Psoas muscle (tissue), 7 donors: ENCODE measurements at regions not wholly inside any gene's neighbourhood (a gene's known extent, or its start where the extent isn't known, plus 50 kb on each side); places are given as distances from the start of the nearest gene placed in this dataset.

Source experiments
- ATAC-seq, 4 donors: fragments of 200-7000 bp; cut with Tn5 transposase; one replicate each; pipeline ENCODE4 v1.9.1; 2020; ENCODE audit warnings: moderate library complexity in 3 of 4, mild to moderate bottlenecking in 2 of 4
- DNase-seq, 2 donors: peaks; one replicate each; pipeline ENCODE4 v3.0.0-alpha.2; 2020
- H3K27ac ChIP-seq: fragments of 200-600 bp; one replicate; pipeline ENCODE4 v1.8.0; 2022
- H3K27me3 ChIP-seq, 3 donors: fragments of 200-600 bp in 1 of 3; one replicate each; pipeline versions ENCODE4 v1.6.1 to v1.8.0; 2013 to 2022; ENCODE audit warnings: low read length in 2 of 3, mild to moderate bottlenecking in 2 of 3, moderate library complexity in 1 of 3; ENCODE audit not compliant: insufficient read depth in 3 of 3
- H3K36me3 ChIP-seq, 2 donors: fragments of 200-600 bp in 1 of 2; one replicate each; pipeline versions ENCODE4 v1.6.1 to v1.8.0; 2013 to 2022; ENCODE audit warnings: low read depth in 1 of 2, mild to moderate bottlenecking in 1 of 2, moderate library complexity in 1 of 2; ENCODE audit not compliant: insufficient read depth in 1 of 2
- H3K4me1 ChIP-seq: fragments of 200-600 bp; one replicate; pipeline ENCODE4 v1.8.0; 2022
- H3K4me3 ChIP-seq: fragments of 200-600 bp; one replicate; pipeline ENCODE4 v1.8.0; 2022; ENCODE audit warnings: mild to moderate bottlenecking
- H3K9me3 ChIP-seq: fragments of 200-600 bp; one replicate; pipeline ENCODE4 v1.8.0; 2022
- WGBS, 3 donors: extraction: QIAGEN DNeasy Blood & Tissue Kit; methylation state at CpG; one replicate each; pipeline versions ENCODE4 v1.1.6 to v1.1.7; 2013; 5-methylcytosine and 5-hydroxymethylcytosine counted together
- intact Hi-C, 2 donors: fragments of 100-400 bp; cut with DNase I; formaldehyde crosslinking; loops; one replicate each; pipeline versions ENCODE4 v1.11.0 to v1.14.2; 2022
- TF ChIP-seq, protein P1 (sequence below): fragments of 200-600 bp; IDR thresholded peaks from one replicate; pipeline ENCODE4 v1.8.0; 2022; ENCODE audit warnings: antibody characterized with exemption
- donor health status: healthy with polysubstance abuse.
- donor health status: DM: no; HTN: no; CAD: no; lungs with moderate emphysema.
- donor health status: Bipolar disorder and iron deficiency.
- donor health status: healthy.
- donor health status: DM: yes; HTN: yes; CAD: no.
- donor health status: DM: no; HTN: no; CAD: no.
- donor health status: DM: yes; HTN: yes; CAD: no.

DNA sequence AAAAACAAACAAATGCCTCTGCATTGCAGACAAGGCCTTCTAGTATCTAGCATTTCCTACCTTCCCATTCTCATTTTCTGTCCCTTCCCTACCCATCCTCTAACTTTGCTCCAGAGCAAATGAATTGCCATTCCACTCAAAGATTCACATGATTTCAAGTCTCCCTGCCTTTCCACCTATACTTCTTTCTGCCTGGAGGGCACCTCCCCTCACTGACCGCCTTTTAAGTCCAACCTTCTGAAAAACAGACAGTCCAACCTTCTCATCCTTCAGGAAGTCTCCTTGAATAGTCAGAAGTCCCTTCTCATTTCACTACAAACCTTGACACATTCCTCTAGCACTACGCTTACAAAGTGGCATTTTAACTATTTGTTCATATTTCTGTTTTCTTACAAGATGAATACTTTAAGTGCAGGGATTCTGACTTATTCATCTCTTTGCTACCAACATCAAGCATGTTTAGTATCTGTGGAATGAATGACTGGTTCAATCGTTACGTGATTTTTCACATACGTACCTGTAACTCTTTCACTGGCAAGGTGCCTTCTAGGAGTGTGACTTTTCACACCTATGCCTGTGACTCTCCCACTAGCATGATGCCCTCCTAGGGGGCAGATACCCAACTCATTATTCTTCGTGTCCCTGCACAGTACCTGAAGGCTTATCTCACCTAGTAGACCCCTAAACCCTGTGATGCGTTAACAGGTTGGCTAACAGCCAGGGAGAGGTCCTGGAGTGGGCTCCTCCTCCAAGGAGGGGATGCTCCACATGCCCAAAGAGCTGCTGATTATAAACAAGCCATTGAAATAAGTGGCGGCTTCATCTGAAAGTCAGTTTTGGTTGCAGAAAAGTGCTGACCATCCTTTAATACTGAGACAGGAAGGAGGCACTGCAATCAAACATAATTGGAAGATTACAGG, 356.2 kb downstream of the MYCN start:
- no peak for DNase-seq

DNA sequence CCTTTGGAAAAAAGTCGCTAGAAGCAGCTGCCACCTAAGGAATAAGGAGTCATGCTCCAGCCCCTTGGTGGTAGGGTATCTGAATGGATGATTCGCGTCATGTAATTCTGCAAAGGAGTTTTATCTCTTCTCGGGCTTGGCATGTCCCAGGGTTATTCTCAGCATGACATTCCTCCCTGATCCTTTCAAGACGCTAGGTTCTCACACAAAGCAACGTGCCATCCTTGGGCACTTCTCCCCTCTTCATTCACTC, 355.6 kb downstream of the MYCN start:
- TF ChIP-seq, protein P1, sequence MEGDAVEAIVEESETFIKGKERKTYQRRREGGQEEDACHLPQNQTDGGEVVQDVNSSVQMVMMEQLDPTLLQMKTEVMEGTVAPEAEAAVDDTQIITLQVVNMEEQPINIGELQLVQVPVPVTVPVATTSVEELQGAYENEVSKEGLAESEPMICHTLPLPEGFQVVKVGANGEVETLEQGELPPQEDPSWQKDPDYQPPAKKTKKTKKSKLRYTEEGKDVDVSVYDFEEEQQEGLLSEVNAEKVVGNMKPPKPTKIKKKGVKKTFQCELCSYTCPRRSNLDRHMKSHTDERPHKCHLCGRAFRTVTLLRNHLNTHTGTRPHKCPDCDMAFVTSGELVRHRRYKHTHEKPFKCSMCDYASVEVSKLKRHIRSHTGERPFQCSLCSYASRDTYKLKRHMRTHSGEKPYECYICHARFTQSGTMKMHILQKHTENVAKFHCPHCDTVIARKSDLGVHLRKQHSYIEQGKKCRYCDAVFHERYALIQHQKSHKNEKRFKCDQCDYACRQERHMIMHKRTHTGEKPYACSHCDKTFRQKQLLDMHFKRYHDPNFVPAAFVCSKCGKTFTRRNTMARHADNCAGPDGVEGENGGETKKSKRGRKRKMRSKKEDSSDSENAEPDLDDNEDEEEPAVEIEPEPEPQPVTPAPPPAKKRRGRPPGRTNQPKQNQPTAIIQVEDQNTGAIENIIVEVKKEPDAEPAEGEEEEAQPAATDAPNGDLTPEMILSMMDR: no peak
- Histone ChIP-seq H3K4me3 (no peak overlapping the region), H3K27ac (no peak overlapping the region), H3K9me3 (peaks cover 5% of the 10 kb centered on the region), H3K36me3 (no peaks in the 10 kb centered on the region), H3K27me3 (peaks cover 0 to 2% (median 2%) of the 10 kb centered on the region in 3 donors), H3K4me1 (no peaks in the 10 kb centered on the region)
- ATAC-seq: no peak
- intact Hi-C loops: no loop called here
- DNase-seq: no peak
- WGBS, 3 donors: 74 to 78% (median 77%) methylated on average over 6 of the region's 6 CpGs

More for the DNA sequence above, 356.2 kb downstream of the MYCN start:
- Histone ChIP-seq H3K36me3 (no peaks in the 10 kb centered on the region), H3K27ac (no peak overlapping the region), H3K9me3 (peaks cover 5% of the 10 kb centered on the region), H3K4me1 (no peaks in the 10 kb centered on the region), H3K27me3 (peaks cover 0 to 2% (median 2%) of the 10 kb centered on the region in 3 donors), H3K4me3 (no peak overlapping the region)
- intact Hi-C loops: no loop called here
- WGBS, 3 donors: 77 to 92% (median 80%) methylated on average over 8 of the region's 8 CpGs
- ATAC-seq: no peak
- TF ChIP-seq, protein P1: no peak

DNA sequence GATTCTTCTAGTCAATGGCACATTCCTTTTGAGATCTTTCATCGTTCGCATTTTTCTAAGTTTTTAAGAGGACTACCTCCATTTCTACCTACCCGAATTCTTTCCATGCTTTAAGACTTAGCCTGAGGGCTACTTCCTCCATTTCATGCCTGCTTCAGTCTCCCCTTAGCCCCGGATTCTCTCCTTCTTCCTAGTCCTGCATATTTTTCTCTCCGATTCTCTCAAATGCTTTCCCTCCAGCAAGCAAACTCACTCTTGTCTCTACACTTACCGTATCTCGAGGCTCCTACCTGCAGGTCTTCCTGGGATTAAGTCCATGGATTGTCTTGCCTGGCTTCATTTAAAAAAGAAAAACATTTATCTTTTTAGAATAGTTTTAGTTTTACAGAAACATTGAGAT, 354.4 kb downstream of the MYCN start:
- Histone ChIP-seq H3K9me3 (no peaks in the 10 kb centered on the region), H3K27ac (no peak overlapping the region), H3K4me1 (no peaks in the 10 kb centered on the region), H3K4me3 (no peak overlapping the region), H3K27me3 (peaks cover 0 to 2% (median 2%) of the 10 kb centered on the region in 3 donors), H3K36me3 (no peaks in the 10 kb centered on the region)
- intact Hi-C loops: no loop called here
- ATAC-seq (no peak), DNase-seq (no peak)
- TF ChIP-seq, protein P1: no peak
- 91 to 95% (median 93%) methylated on average over 7 of the region's 7 CpGs for WGBS, 3 donors

DNA sequence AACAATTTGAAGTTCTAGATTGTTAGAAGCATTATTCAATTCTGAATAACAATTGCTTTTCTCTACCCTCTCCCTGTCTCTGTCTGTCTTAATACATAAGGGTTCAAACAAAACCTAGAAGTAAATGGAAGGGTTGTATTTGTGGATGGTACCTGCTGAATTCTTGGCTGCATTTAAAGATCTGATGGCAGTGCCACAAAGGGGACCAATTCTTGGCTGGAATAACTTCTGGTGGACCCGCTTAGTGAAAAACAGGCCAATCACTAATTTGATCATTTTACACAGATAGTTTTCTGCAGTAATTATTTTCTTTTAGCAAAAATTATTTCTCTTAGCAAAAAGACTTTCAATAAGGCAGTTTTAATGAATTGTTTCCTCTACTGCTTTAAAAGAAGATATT, 353.5 kb downstream of the MYCN start:
- no peaks in the 10 kb centered on the region for H3K9me3 ChIP-seq
- intact Hi-C loops: no loop called here
- no peak for ATAC-seq
- no peak for DNase-seq
- H3K27me3 ChIP-seq: peaks cover 0 to 2% (median 2%) of the 10 kb centered on the region in 3 donors
- no peaks in the 10 kb centered on the region for H3K36me3 ChIP-seq
- no peaks in the 10 kb centered on the region for H3K4me1 ChIP-seq
- TF ChIP-seq, protein P1: no peak
- WGBS, 3 donors: 93 to 97% (median 97%) methylated on average over 1 of the region's 1 CpG
- no peak overlapping the region for H3K27ac ChIP-seq
- no peak overlapping the region for H3K4me3 ChIP-seq

DNA sequence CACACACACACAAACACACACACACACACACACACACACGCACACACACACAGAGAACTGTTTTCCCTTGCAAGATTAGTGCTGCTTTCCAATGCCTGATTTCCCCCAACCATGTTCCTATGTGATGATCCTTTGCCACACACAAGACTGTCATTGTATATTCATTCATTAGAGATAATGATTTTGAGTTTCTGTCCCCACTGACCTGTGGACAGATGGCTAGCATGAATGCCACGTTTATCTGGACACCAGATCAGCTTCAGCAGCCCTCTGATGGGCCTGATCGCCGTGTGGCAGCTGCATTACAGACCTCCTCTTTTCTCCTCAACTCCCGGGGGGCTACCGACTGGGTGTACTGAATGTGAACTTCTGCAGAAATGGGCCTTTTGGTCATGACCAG, 353.0 kb downstream of the MYCN start:
- ATAC-seq (no peak), DNase-seq (no peak)
- intact Hi-C loops: no loop called here
- H3K4me1 ChIP-seq: no peaks in the 10 kb centered on the region
- WGBS, 3 donors: 37 to 43% (median 38%) methylated on average over 6 of the region's 6 CpGs
- H3K9me3 ChIP-seq: no peaks in the 10 kb centered on the region
- TF ChIP-seq, protein P1: no peak
- H3K4me3 ChIP-seq: no peak overlapping the region
- no peaks in the 10 kb centered on the region for H3K36me3 ChIP-seq
- no peak overlapping the region for H3K27ac ChIP-seq
- peaks cover 0 to 2% (median 2%) of the 10 kb centered on the region in 3 donors for H3K27me3 ChIP-seq
